Kidney epithelial cell (primary cell): ENCODE measurements at regions not wholly inside any gene's neighbourhood (a gene's known extent, or its start where the extent isn't known, plus 50 kb on each side); places are given as distances from the start of the nearest gene placed in this dataset.

Experiments
- DNase-seq: peaks from one replicate; pipeline ENCODE4 v3.0.0-alpha.2; 2010; ENCODE audit warnings: low read depth
- H3K27me3 ChIP-seq: 2 replicates; pipeline ENCODE4 v1.6.0; 2011; ENCODE audit warnings: low read length; ENCODE audit not compliant: control insufficient read depth, insufficient read depth
- H3K36me3 ChIP-seq: 2 replicates; pipeline ENCODE4 v1.5.1; 2011; ENCODE audit warnings: low read length; ENCODE audit not compliant: control insufficient read depth, insufficient read depth
- H3K4me3 ChIP-seq: 2 replicates; pipeline ENCODE4 v1.5.1; 2011; ENCODE audit warnings: low read depth, mild to moderate bottlenecking, control low read depth, low read length
- CTCF ChIP-seq: IDR thresholded peaks from 2 replicates; pipeline ENCODE4 v1.5.1; 2011; ENCODE audit warnings: mild to moderate bottlenecking, moderate library complexity, low read length, control low read depth, inconsistent platforms; ENCODE audit not compliant: insufficient read depth, poor library complexity, severe bottlenecking

- H3K4me3 ChIP-seq = no peak overlapping the region
- TF ChIP-seq CTCF = no peak
- H3K36me3 ChIP-seq = no peaks in the 10 kb centered on the region
- H3K27me3 ChIP-seq = no peaks in the 10 kb centered on the region
- DNase-seq = no peak
Observed at GRCh38 chr5:62043289-62044280, 262.4 kb upstream of the KIF2A start.

GRCh38 chr5:62044989-62045388, 261.0 kb upstream of the KIF2A start:
- no peaks in the 10 kb centered on the region for H3K36me3 ChIP-seq

GRCh38 chr5:62046191-62046590, 259.8 kb upstream of the KIF2A start:
- Histone ChIP-seq H3K4me3 (no peak overlapping the region), H3K36me3 (no peaks in the 10 kb centered on the region), H3K27me3 (no peaks in the 10 kb centered on the region)
- DNase-seq = no peak
- TF ChIP-seq CTCF = no peak

More at GRCh38 chr5:62044989-62045388, 261.0 kb upstream of the KIF2A start:
- Histone ChIP-seq H3K27me3 (no peaks in the 10 kb centered on the region), H3K4me3 (no peak overlapping the region)
- no peak for DNase-seq
- TF ChIP-seq CTCF = no peak

GRCh38 chr5:62051747-62052146, 254.3 kb upstream of the KIF2A start:
- TF ChIP-seq CTCF = no peak
- DNase-seq = no peak
- H3K4me3 ChIP-seq = no peak overlapping the region
- no peaks in the 10 kb centered on the region for H3K36me3 ChIP-seq
- no peaks in the 10 kb centered on the region for H3K27me3 ChIP-seq

GRCh38 chr5:62059960-62060359, 246.0 kb upstream of the KIF2A start:
- Histone ChIP-seq H3K27me3 (no peaks in the 10 kb centered on the region), H3K36me3 (no peaks in the 10 kb centered on the region), H3K4me3 (no peak overlapping the region)
- TF ChIP-seq CTCF = no peak
- no peak for DNase-seq
